Testis (tissue), 2 donors: ENCODE measurements at regions not wholly inside any gene's neighbourhood (a gene's known extent, or its start where the extent isn't known, plus 50 kb on each side); places are given as distances from the start of the nearest gene placed in this dataset.

ENCODE experiments used
- DNase-seq: peaks from one replicate; pipeline ENCODE4 v3.0.0-alpha.2; 2019
- H3K27ac ChIP-seq, 2 donors: fragments of 200-600 bp; sonication (generic); one replicate each; pipeline ENCODE4 v1.5.1; 2019
- H3K27me3 ChIP-seq: fragments of 200-600 bp; sonication (generic); one replicate; pipeline ENCODE4 v1.5.1; 2019
- H3K36me3 ChIP-seq: fragments of 200-600 bp; sonication (generic); one replicate; pipeline ENCODE4 v1.5.1; 2017; ENCODE audit warnings: low read depth; ENCODE audit errors: missing control alignments
- H3K4me1 ChIP-seq: fragments of 200-600 bp; sonication (generic); one replicate; pipeline ENCODE4 v1.5.1; 2019
- H3K4me3 ChIP-seq, 2 donors: fragments of 200-600 bp; sonication (generic); one replicate each; pipeline ENCODE4 v1.5.1; 2017 to 2019
- H3K9me3 ChIP-seq: fragments of 200-600 bp; sonication (generic); one replicate; pipeline ENCODE4 v1.5.1; 2017
- POLR2A ChIP-seq: fragments of 450-650 bp; IDR thresholded peaks from one replicate; pipeline ENCODE4 v1.6.1; 2017; ENCODE audit warnings: antibody characterized with exemption, mild to moderate bottlenecking, moderate library complexity
- WGBS, 2 donors: methylation state at CpG; one replicate each; pipeline ENCODE4 v1.1.5; 2018; 5-methylcytosine and 5-hydroxymethylcytosine counted together
- intact Hi-C: fragments of 100-400 bp; cut with DNase I; formaldehyde crosslinking; loops from one replicate; pipeline ENCODE4 v1.15.1; 2023; ENCODE audit warnings: low total_unique reads
- TF ChIP-seq, protein P1 (sequence below), 3 experiments: fragments of 450-650 bp in 2 of 3; fragments of 200-600 bp in 1 of 3; sonication (generic) in 1 of 3; IDR thresholded peaks; one replicate each; pipeline ENCODE4 v1.5.1; 2016 to 2019; ENCODE audit warnings: antibody characterized with exemption in 3 of 3, mild to moderate bottlenecking in 2 of 3, moderate library complexity in 1 of 3

DNA sequence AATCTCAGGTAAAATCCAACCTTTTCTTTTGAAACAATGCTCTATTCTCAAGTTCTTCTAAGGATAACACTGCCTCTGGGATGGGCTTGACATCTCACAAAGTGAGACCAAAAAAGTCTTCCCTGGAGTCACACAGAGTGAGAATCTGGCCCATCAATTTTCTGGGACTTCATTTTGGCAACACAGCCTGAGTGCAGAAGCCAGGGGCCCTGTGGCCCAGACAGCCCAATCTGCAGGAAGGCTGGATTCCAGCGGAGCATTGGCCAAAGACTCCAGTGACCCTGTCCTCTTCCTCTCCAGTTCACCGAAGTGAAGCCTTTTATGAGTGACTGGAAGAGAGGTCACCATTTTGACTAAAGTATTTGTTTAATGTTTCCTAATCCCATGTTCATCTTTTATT lies 105.1 kb downstream of the PLK2 start:
- intact Hi-C loops: no loop called here
- no peaks in the 10 kb centered on the region for H3K4me1 ChIP-seq
- 60 to 85% methylated on average over 2 of the region's 2 CpGs for WGBS, 2 donors
- no peaks in the 10 kb centered on the region for H3K9me3 ChIP-seq
- H3K36me3 ChIP-seq: no peaks in the 10 kb centered on the region
- TF ChIP-seq POLR2A: no peak
- TF ChIP-seq, protein P1, sequence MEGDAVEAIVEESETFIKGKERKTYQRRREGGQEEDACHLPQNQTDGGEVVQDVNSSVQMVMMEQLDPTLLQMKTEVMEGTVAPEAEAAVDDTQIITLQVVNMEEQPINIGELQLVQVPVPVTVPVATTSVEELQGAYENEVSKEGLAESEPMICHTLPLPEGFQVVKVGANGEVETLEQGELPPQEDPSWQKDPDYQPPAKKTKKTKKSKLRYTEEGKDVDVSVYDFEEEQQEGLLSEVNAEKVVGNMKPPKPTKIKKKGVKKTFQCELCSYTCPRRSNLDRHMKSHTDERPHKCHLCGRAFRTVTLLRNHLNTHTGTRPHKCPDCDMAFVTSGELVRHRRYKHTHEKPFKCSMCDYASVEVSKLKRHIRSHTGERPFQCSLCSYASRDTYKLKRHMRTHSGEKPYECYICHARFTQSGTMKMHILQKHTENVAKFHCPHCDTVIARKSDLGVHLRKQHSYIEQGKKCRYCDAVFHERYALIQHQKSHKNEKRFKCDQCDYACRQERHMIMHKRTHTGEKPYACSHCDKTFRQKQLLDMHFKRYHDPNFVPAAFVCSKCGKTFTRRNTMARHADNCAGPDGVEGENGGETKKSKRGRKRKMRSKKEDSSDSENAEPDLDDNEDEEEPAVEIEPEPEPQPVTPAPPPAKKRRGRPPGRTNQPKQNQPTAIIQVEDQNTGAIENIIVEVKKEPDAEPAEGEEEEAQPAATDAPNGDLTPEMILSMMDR (IDR thresholded peaks at IDR 0.05): no peak
- no peak overlapping the region for H3K27ac ChIP-seq
- H3K27me3 ChIP-seq: no peaks in the 10 kb centered on the region
- DNase-seq: no peak
- H3K4me3 ChIP-seq: no peak overlapping the region

DNA sequence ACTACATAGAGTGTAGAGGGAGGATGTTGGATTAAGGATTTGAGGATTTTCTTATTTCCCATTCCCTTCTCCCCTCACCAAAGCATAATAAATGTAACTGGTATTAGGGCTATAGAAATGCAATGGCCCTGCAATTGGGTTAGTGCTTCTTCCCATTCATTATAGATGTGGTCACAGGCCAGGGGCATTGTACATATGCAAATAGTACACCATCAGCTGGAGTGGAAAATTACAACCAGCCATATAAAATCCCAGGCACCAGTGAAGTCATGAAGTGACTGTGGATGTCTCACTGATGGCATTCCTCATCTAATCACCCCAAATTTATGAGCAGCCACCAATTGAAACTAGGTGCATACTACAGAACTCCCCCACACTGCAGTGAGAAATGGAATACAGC lies 105.9 kb downstream of the PLK2 start:
- H3K4me3 ChIP-seq: no peak overlapping the region

DNA sequence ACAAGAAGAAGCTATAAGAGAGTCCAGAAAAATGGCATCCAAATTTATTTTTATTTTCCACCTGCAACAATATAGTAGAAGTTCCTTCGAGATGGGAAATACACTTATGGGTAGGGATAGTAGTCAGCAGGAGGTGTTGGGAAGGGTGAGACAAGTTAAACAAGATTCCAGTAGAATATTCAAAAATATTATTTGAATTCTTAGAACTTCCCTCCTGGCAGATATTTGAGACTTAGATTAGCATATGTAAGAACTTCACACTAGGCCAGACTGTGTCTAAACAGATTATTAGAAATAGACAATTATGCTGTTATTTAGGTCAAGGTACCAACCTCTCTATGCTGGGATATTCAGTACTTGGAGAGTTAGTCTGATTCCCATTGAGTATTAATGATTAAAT lies 108.7 kb downstream of the PLK2 start:
- 50 to 96% methylated on average over 1 of the region's 1 CpG for WGBS, 2 donors
- Histone ChIP-seq H3K27ac (no peak overlapping the region), H3K4me3 (no peak overlapping the region), H3K9me3 (no peaks in the 10 kb centered on the region), H3K27me3 (no peaks in the 10 kb centered on the region), H3K36me3 (no peaks in the 10 kb centered on the region), H3K4me1 (no peaks in the 10 kb centered on the region)
- intact Hi-C loops: no loop called here
- TF ChIP-seq, protein P1 (IDR thresholded peaks at IDR 0.05): no peak
- TF ChIP-seq POLR2A: no peak
- no peak for DNase-seq

More for the DNA sequence above, 105.9 kb downstream of the PLK2 start:
- DNase-seq: no peak
- no peak overlapping the region for H3K27ac ChIP-seq
- intact Hi-C loops: no loop called here
- H3K27me3 ChIP-seq: no peaks in the 10 kb centered on the region
- H3K9me3 ChIP-seq: no peaks in the 10 kb centered on the region
- no peaks in the 10 kb centered on the region for H3K36me3 ChIP-seq
- TF ChIP-seq, protein P1 (IDR thresholded peaks at IDR 0.05): no peak
- TF ChIP-seq POLR2A: no peak
- no peaks in the 10 kb centered on the region for H3K4me1 ChIP-seq

- no peak for TF ChIP-seq POLR2A
- TF ChIP-seq, protein P1 (IDR thresholded peaks at IDR 0.05): no peak
- Histone ChIP-seq H3K36me3 (no peaks in the 10 kb centered on the region), H3K9me3 (no peaks in the 10 kb centered on the region), H3K4me1 (no peaks in the 10 kb centered on the region), H3K4me3 (no peak overlapping the region), H3K27me3 (no peaks in the 10 kb centered on the region), H3K27ac (no peak overlapping the region)
- DNase-seq: no peak
- 90 to 96% methylated on average over 6 of the region's 6 CpGs for WGBS, 2 donors
- intact Hi-C loops: no loop called here
Observed at GRCh38 chr5:58348996-58349728, 110.7 kb downstream of the PLK2 start.

GRCh38 chr5:58346041-58346440 lies 113.8 kb downstream of the PLK2 start:
- no peak overlapping the region for H3K27ac ChIP-seq
- H3K27me3 ChIP-seq: no peaks in the 10 kb centered on the region
- H3K36me3 ChIP-seq: no peaks in the 10 kb centered on the region
- no peak for DNase-seq
- TF ChIP-seq, protein P1 (IDR thresholded peaks at IDR 0.05): no peak
- no peak for TF ChIP-seq POLR2A
- H3K4me1 ChIP-seq: no peaks in the 10 kb centered on the region
- intact Hi-C loops: no loop called here
- H3K4me3 ChIP-seq: no peak overlapping the region
- 68 to 81% methylated on average over 4 of the region's 4 CpGs for WGBS, 2 donors
- H3K9me3 ChIP-seq: no peaks in the 10 kb centered on the region
